Epidermal melanocyte (primary cell): ENCODE measurements at regions not wholly inside any gene's neighbourhood (a gene's known extent, or its start where the extent isn't known, plus 50 kb on each side); places are given as distances from the start of the nearest gene placed in this dataset.
"Not testable (repeated sequence)": the region's sequence is repeated elsewhere in the genome, so short reads cannot be mapped to it uniquely, and the experiment has no call there.

ENCODE experiments used
- DNase-seq: peaks from one replicate; pipeline ENCODE4 v3.0.0; 2011; ENCODE audit warnings: low spot score; ENCODE audit not compliant: insufficient read length

DNA sequence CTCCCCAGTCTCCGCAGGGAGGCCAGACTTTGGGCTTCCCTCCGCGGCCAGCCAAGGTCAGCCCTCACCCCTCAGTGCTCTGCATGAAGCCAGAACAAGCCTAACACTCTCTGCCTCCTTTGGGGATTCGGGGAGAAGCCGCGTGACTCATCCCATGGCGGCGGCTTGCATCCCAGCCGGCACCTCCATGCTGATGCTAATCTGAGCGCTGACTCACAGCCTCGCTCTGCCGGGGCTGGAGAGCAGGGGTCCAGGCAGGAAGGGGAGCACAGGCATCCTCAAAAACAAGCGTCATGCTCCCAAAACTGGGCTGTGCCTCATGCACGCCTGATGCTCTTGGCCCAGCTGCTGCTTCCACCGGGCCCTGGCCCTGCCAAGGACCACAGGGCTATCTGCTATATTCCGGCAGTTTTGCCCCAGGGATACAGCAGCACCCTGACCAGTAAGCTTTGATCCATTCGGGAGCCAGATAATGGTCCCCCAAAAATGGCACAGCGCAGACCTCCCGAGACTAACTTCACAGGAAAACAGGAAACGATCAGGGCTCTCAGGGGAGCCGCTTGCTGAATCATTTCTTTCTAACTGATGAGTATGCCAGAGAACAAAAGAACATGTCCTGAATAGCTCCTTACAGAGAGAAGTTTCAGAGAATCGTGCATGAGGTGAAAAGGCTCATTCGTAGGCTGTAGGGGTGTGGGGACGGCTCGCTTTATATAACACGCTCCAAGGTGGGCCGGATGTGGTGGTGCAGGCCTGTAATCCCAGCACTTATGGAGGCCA is 254.4 kb upstream of the USP9Y start:
- not testable (repeated sequence) for DNase-seq

DNA sequence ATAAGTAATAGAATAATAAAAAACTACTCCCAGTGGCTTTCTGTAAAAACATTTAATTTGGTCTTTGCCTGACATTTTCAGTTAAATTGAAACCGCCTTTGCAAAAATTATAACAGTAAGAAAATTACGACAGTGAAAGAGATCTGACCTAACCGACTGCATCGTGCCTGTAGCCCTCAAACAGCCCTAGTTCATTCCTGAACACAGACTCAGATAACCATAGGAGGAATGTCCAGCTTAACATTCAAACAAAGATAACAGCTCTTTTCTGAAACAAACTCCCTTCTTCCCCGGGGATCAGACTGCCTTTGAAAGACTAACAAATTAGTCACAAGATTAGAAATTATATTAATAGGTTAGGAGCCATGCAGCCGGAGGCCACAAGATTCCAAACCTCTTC is 252.5 kb upstream of the USP9Y start:
- not testable (repeated sequence) for DNase-seq

DNA sequence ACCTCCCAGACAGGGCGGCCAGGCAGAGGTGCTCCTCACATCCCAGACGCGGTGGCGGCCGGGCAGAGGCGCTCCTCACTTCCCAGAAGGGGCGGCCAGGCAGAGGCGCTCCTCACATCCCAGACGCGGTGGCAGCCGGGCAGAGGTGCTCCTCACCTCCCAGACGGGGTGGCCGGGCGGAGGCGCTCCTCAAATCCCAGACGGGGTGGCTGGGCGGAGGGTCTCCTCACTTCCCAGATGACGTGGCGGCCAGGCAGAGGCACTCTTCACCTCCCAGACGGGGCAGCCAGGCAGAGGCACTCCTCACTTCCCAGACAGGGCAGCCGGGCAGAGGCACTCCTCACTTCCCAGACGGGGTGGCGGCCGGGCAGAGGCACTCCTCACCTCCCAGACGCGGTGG is 247.7 kb upstream of the USP9Y start:
- DNase-seq, result not testable (repeated sequence)

DNA sequence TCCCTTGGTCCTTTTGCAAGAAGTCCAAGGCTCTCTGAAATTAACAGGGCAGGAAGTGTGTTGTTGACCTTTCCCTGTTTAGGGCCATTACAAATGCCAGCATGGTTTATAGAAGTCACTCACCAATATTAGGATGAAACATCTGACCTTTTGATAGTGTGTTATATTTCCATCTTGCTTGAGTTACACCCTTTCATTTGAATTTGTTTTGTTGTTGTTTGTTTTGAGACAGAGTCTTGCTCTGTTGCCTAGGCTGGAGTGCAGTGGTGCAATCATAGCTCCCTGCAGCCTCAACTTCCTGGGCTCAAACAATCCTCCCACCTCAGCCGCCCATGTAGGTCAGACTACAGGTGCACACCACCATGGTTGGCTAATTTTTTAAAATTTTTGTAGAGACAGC is 241.1 kb upstream of the USP9Y start:
- DNase-seq, result no peak

DNA sequence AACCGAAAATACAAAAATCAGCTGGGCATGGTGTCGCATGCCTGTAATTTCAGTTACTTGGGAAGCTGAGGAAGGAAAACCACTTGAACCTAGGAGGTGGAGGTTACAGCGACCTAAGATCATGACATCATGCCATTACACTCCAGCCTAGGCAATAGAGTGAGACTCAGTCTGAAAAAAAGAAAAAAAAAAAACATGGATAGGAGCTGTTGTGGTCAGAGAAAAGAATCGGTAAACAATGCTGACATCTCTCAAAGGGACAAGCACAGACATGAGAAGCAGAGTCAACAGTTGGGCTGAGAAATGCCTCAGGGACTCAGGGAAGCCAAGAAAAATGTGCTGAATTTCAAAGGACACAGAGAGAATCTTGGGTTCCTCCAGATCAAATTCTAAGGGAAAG is 236.9 kb upstream of the USP9Y start:
- no peak for DNase-seq

DNA sequence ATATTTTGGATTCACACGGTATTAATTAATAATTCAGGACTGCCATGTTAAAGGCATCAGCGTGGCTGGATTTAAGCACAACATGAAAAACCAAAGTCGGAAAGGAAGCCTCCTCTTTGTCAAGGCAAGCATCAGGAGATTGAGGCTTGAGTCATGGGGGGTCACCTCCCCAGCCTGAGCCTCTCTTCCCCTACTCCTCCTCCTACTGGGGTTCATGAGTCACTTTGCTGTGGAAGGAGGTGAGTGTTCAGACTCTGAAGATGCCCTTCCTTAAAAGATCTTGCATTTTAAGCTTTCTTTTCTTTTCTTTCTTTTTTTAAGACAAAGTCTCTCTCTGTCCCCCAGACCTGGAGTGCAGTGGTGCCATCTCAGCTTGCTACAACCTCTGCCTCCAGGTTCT is 235.3 kb upstream of the USP9Y start:
- no peak for DNase-seq

DNA sequence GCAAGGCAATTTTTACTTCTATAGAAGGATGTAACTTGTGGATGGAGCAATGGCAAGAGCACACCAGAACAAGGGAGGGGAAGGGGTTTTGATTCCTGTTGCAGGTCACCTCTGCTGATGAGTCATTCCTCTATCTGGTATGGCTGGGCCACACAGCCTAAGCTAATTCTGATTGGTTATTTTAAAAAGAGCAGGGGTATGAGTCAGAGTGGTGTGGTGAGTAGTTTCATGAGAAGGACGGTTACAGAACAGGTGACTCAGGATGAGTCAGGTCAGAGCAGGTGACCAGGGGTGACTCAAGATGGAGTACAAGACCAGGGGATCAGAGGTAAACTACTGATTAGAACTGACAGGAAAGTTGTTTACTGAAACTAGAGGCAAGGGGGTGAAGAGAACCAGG is 231.9 kb upstream of the USP9Y start:
- DNase-seq, result no peak

DNA sequence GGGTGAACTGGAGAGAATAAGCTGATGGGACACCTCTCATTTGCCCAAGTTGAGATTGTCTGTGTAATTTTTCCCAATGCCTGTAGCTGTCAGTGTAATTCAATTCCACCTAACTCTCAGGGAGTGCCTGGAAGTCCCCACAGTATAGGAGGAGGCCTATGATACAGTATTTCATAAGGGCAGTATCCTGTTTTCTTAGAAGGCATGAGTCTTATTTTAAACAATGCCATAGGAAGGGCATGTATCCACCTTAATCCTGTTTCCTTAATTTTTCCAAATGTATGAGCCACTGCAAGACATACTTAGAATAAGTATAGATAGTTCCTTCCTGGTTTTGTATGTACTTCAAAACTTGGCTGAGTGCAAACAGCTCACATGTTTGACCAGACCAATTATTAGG is 226.6 kb upstream of the USP9Y start:
- no peak for DNase-seq

DNA sequence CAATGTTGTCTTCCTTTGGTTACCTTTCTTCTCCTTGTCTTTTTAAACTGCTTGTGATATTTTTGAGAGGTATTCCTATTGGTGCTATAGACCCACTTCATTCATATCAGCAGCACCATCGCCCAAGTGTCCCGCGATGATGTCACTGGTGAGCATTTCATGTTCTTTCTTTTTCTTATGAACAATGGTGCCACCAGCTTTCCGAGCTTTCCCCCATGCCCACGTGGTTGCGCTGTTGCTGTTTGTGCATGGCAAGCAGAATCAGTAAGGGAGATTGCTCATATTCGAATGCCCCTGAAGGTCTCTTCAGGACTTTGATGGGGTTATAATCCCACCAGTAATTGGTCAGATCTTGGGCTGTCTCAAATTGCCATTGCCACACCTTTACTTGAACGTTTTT is 221.6 kb upstream of the USP9Y start:
- DNase-seq, result no peak

DNA sequence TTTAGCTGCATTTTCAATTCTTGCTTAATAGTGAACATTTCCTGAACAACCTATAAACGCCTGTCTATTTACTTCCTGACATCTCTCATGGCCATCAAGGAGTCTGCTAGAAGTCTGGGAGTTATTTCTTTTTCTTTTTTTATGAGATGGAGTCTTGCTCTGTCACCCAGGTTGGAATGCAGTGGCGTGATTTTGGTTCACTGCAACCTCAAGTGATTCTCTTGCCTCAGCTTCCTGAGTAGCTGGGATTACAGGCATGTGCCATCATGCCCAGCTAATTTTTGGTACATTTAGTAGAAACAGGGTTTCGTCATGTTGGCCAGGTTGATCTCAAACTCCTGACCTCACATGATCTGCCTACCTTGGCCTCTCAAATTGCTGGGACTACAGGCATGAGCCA is 217.6 kb upstream of the USP9Y start:
- DNase-seq, result no peak

DNA sequence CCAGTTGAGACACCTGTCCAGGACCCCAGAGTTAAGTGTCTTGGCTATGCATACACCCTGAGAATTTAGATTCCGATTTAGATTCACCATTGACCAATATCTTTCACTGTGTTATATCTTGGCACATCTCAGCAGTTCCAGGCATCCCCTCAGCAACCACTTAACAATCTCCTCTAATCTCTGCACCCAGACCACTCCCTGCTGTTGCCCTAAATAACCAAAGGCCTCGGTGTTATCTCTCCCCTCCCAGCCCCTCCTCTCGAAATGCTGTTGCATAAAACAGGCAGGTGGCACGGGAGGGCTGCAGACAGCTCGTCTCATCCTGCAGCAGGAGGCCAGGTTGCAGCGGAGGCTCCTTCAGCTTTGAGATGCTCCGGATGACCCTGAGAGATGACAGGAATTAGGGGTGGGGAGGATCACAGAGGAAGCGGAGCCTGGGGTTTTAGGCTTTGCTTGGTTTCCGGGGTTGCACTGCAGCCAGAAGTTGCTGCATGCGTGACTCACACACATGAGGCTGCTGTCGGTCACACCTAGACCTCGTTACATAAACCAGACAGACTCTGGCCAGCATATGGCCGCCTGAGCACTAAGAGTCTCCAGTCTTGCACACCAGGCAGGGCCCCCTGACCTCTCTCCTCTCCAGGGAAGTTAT is 210.3 kb upstream of the USP9Y start:
- peak; percentile 25 for DNase-seq

DNA sequence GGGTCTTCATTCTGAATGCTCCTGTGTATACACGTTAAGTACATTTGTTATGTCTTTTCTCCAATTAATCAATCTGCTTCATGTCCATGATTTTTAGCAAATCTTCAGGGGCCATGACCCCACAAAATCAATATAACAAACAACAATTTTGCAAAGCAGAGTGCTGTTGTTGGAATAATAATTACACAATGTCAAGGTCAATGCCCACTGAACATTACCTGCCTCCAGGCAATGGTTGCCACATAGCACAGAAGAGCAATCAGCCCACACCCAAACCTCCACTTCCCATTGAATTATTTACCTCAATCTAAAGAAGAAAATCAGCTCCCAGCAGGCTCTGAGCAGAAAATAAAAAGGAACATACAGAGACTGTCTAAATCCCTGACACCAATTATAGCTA is 208.8 kb upstream of the USP9Y start:
- no peak for DNase-seq

DNA sequence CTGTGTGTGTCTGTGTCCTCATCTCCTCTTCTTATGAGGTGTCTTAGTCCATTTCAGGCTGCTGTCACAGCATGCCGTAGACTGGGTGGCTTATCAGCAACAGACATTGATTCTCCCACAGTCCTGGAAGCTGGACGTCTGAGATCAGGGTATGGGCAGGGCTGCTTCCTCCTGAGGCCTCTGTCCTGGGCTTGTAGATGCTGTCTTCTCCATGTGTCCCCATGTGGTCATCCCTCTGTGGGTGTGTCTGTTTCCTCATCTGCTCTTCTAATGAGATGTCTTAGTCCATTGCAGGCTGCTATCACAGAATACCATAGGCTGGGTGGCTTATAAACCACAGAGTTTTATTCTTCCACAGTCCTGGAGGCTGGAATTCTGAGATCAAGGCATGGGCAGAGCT is 205.0 kb upstream of the USP9Y start:
- no peak for DNase-seq

DNA sequence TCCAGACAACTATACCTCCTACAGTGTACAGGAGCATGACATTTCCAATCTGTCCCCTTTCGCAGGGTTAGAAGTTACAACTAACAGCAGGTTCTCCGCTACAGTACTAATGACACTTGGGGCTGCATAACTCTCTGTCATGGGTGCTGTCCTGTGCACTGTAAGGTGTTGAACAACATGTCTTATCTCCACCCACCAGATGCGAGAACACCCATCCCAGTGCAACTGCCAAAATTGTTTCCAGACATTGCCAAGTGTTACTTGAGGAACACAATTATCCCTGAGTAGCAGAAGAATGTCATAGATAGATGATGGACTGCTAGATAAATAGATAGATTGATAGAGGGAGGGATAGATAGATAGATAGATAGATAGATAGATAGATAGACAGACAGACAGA is 200.9 kb upstream of the USP9Y start:
- no peak for DNase-seq

DNA sequence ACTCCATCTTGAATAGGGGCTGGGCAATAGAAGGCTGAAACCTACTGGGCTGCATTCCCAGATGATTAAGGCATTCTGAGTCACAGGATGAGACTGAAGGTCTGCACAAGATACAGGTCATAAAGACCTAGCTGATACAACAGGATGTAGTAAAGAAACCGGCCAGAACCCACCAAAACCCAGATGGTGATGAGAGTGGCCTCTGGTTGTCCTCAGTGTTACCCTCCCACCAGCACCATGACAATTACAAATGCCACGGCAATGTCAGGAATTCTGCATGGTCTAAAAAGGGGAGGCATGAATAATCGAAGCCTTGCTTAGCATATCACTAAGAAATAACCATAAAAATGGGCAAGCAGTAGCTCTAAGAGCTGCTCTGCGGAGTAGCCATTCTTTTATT is 197.0 kb upstream of the USP9Y start:
- not testable (repeated sequence) for DNase-seq

DNA sequence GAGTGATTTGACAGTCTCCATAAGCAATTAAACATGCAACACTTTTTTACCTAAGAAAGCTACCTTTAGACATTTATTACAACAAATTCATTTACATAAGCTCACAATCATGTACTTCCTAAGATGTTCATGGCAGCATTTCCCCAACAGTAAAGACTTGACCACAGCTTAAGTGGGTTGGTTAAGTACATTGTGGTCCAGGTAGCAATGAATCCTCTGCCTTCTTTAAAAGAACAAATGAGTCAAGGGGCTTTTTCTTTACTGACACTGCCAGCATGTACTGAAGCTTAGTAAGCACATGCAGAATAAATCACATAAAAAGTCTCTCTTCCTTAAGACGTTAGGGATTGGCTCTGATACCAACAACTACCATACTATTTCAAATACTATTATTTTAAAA is 183.7 kb upstream of the USP9Y start:
- no peak for DNase-seq

DNA sequence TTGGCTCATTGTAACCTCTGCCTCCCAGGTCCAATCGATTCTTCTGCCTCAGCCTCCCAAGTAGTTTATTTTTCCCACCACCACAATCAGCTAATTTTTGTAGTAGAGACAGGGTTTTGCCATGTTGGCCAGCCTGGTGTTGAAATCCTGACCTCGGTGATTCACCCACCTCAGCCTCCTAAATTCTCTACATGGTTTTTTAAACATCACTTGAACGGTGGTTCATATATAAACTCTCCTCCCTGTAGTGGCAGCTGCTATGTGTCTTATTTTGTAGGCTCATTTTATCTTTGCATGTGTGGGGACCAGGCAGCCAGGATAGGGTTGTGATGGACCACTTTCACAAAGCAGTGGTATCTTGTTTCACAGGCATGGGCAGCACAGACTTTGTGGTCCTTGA is 175.8 kb upstream of the USP9Y start:
- DNase-seq, result no peak

DNA sequence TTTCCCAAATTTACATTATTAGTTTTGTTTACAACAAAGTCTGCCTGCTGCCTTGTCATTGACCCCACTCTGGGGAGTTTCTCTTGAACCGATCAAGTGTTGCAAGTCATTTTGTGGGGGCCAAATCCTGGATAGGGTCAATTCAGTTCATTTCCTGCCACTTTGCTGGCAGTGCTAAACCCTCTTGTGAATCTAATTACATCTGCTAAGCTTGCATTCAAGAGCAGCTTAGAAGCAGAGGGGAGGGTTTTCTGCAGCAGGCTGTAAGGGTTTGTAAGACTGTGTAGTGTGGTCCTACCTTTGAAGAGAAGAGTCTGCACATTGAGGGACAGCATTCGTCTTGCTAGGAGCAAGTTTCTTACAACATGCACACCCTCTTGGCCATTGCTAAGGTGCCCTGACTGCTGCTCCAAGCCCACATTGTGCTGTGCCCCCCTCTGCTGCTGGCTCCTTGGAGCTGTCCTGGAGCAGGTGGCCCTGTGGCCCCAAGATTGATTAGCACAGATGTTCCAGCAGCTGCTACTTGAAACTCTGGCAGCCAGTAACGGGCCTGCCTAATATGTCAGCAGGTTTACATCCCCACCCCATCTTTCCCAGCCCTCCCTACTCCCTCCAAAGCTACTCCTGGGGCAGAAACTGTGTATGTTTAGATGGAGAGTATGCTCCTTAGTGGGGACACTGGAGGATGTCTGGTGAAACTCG is 174.5 kb upstream of the USP9Y start:
- no peak for DNase-seq

DNA sequence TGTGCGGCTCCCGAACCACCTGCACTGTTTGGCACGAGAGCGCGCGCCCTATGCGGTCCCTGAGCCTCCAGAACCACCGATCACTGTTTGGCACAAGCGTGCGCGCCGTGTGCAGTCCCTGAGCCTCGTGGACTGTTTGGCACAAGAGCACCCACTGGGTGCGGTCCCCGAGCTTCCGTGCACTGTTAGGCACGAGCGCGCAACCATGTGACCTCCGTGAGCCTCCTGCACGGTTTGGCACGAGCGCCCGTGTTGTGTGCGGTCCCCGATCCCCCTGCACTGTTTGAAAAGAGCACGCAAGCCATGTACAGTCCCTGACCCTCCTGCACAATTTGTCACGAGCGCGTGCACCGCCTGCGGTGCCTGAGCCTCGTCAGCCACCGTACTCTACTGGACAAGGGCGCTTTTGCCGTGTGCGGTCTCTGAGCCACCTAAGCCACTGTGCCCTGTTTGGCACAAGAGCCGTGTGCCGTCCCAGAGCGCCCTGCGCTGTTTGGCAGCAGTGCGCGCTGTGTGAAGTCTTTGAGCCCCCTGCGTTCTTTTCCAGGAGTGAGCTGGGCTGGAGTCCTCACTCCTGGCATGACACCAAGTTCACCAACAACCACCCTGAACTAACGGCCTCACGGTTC is 163.7 kb upstream of the USP9Y start:
- no peak for DNase-seq

DNA sequence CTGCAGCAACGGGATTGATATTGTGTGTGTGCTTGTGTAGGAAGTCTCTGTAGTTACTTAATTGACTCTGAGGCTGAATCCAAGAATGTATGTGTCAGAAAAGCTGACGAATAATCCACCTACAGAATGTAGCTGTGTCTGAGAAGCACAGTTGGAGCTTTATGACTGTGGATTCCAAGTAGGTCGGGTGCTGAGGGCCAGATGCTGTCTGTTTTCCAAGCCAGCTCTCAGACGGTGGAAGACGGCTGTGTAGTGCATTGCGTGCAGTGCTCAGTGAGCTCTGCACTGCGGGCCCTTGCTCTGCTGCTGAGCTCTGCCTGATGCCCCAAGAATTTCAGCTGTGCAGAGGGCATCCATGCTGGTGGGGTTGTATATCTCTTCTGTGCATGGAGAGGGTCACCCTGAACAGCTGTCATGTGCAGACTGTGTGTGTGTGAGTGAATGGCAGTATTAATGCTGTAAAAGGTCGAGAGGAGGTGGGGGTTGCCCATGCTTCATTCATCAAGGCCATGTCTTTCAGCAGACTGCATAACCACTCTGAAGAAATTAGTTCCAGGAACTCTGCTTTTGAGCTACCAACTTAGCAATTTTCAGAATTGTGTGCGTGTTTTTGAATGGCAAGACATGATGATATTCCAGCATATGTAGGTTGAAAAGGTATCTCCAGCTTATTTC is 154.1 kb upstream of the USP9Y start:
- no peak for DNase-seq

DNA sequence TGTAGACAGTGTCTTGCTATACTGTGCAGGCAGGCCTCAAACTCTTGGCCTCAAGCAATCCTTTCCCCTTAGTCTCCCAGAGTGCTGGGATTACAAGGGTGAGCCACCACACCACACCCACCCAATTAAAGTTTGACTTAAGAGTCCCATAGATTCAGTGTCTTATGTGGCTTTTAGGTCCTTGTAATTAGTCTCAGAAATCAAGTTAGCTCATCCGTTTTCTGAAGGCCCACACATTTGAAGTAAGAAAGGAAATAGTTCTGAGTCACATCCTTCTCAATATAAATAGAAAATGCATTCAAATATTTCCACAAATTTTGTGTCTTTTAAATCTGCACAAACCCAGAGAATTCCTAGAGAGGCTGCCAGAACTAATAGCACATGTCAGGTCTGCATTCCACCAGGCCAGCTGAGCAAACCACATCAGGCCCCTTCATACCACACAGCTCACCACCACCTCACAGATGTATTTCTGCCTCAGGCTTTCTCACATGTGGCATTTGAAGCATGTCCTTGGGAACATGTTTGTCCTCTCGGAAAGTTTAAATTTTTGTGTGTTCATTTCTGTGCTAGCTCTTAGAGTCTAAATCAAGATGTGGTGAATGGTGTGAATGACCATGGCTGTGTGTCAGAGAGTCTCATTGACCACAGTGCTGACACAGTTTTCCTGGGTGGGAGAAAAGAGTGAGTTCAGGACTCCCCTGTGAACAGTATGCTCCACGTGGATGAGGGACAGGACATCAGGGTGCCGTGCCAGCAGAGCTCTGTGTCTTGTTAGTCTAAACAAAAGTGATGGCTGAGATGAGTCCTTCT is 148.4 kb upstream of the USP9Y start:
- no peak for DNase-seq
